ENCODE measurements at regions not wholly inside any gene's neighbourhood (a gene's known extent, or its start where the extent isn't known, plus 50 kb on each side); places are given as distances from the start of the nearest gene placed in this dataset.

- no peak for TF ChIP-seq CTCF (IDR thresholded peaks at IDR 0.05)
- no peak for TF ChIP-seq POLR2AphosphoS5 (IDR thresholded peaks at IDR 0.05; ENCODE audit: insufficient read depth in 1 of 2, low read depth in 1 of 2)
- no peak for TF ChIP-seq POLR2A (IDR thresholded peaks at IDR 0.05)
These were observed 502.8 kb upstream of the CDH11 start for GRCh38 chr16:65624666-65625065.
